ENCODE measurements at regions not wholly inside any gene's neighbourhood (a gene's known extent, or its start where the extent isn't known, plus 50 kb on each side); places are given as distances from the start of the nearest gene placed in this dataset.

DNA sequence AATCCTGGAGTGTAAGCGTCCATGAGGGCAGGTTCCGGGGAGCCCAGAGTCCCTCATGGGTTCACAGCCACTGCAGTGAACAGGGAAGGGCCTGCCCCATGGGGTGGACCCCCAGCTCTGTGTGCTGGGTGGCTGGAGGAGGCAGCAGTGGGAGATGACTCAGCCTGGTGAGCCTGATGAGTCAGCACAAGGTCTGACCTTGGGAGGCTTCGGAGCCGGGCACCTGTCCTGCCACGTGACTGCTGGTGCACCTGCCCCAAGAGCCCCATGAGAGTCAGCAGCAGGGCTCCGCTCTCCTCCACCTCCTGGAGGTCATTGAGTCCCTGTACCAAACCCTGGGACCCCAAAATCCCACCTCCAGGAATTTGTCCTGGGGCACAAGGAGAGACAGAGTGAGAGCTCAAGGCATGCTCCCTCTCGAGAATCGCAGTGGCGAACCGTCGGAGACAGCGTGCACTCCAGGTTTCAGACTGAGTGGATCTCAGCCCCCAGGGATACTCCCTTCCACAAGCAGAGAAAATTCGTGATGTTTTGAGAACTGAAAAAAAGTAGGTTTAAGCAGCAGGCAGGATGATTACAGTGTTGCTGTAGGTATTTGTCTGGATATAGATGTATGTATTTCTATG, 1221.7 kb downstream of the BRD1 start:
- in situ Hi-C loops (cut with MboI; ENCODE audit: low sequenced_read_pairs) (no loop called here), intact Hi-C loops (cut with micrococcal nuclease) (no loop called here), dilution Hi-C loops (cut with HindIII; ENCODE audit: low sequenced_read_pairs, unreplicated experiment) (no loop called here)
- Histone ChIP-seq H3K23ac (ENCODE audit: low read depth, low read length) (no peak overlapping the region), H2BK5ac (ENCODE audit: low read depth, low read length, poor library complexity, severe bottlenecking) (no peak overlapping the region), H2BK20ac (ENCODE audit: low read depth, low read length) (no peak overlapping the region), H3K4me1 (ENCODE audit: control insufficient read depth, insufficient read depth, low read length) (no peaks in the 10 kb centered on the region), H3K4me3 (ENCODE audit: insufficient read depth, low read depth, low read length) (no peak overlapping the region), H4K8ac (ENCODE audit: low read depth in 2 of 2, low read length in 2 of 2) (no peak overlapping the region), H3K14ac (replicated peaks; ENCODE audit: low read depth, low read length) (no peak overlapping the region), H4K20me1 (ENCODE audit: insufficient read depth, low read length) (no peaks in the 10 kb centered on the region), H3K9ac (ENCODE audit: low read depth, low read length) (no peak overlapping the region), H4K91ac (ENCODE audit: insufficient read depth, low read depth, low read length) (no peak overlapping the region), H3K18ac (ENCODE audit: low read depth, low read length) (no peak overlapping the region), H3K56ac (ENCODE audit: extremely low read depth, insufficient read depth, low read length) (no peak overlapping the region), H2AFZ (replicated peaks; ENCODE audit: low read length, poor library complexity) (no peak overlapping the region), H3K27me3 (ENCODE audit: control insufficient read depth, insufficient read depth, low read length) (no peaks in the 10 kb centered on the region), H2AK9ac (replicated peaks; ENCODE audit: low read depth, low read length, poor library complexity) (no peak overlapping the region), H2AK5ac (ENCODE audit: low read depth, low read length) (no peak overlapping the region), H4K5ac (ENCODE audit: low read depth, low read length) (no peak overlapping the region), H3K79me1 (ENCODE audit: low read depth in 1 of 2, low read length in 2 of 2) (no peaks in the 10 kb centered on the region), H3K36me3 (ENCODE audit: control insufficient read depth, insufficient read depth, low read length) (no peaks in the 10 kb centered on the region), H3K4me2 (ENCODE audit: low read depth, low read length) (no peak overlapping the region), H3K4ac (ENCODE audit: low read depth, low read length) (no peak overlapping the region), H3K9me1 (ENCODE audit: insufficient read depth, low read length) (no peaks in the 10 kb centered on the region), H2BK15ac (ENCODE audit: low read depth, low read length) (no peak overlapping the region), H3K27ac (ENCODE audit: insufficient read depth, low read length) (no peak overlapping the region), H2BK120ac (ENCODE audit: low read depth, low read length) (no peak overlapping the region), H3K9me3 (ENCODE audit: control insufficient read depth, insufficient read depth, low read length) (peaks cover 63% of the 10 kb centered on the region)
- CTCF ChIA-PET = no interaction called here
- DNase-seq (no peak), ATAC-seq (ENCODE audit: low read depth) (no peak)
- POLR2A ChIA-PET (ENCODE audit: unreplicated experiment) = no interaction called here
- 76% methylated on average over 3 of the region's 13 CpGs; no CpG with 5 or more reads in 1 of the 2 experiments for WGBS, 2 experiments (ENCODE audit: extremely low coverage in 2 of 2, insufficient read length in 1 of 2)
- TF ChIP-seq RAD21 (IDR thresholded peaks at IDR 0.05; ENCODE audit: low read length) (no peak), BHLHE40 (IDR thresholded peaks at IDR 0.05; ENCODE audit: low read depth, low read length) (no peak), NFE2L2 (IDR thresholded peaks at IDR 0.05; ENCODE audit: low read depth, low read length) (no peak), MAFK (IDR thresholded peaks at IDR 0.05; ENCODE audit: low read depth, low read length) (no peak), ELK1 (IDR thresholded peaks at IDR 0.05; ENCODE audit: borderline replicate concordance, low read depth, low read length) (no peak), CEBPB (IDR thresholded peaks at IDR 0.05; ENCODE audit: low read depth, low read length) (no peak), CHD1 (IDR thresholded peaks at IDR 0.05; ENCODE audit: low read depth, low read length) (no peak)
- TF ChIP-seq, protein P1, sequence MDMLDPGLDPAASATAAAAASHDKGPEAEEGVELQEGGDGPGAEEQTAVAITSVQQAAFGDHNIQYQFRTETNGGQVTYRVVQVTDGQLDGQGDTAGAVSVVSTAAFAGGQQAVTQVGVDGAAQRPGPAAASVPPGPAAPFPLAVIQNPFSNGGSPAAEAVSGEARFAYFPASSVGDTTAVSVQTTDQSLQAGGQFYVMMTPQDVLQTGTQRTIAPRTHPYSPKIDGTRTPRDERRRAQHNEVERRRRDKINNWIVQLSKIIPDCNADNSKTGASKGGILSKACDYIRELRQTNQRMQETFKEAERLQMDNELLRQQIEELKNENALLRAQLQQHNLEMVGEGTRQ (IDR thresholded peaks at IDR 0.05; ENCODE audit: low read depth, low read length) = no peak
- no TSS peak for BruUV-seq (replicated peaks)

All from IMR-90 (cell line).